H1 (cell line): ENCODE measurements at regions not wholly inside any gene's neighbourhood (a gene's known extent, or its start where the extent isn't known, plus 50 kb on each side); places are given as distances from the start of the nearest gene placed in this dataset.

ENCODE experiments used
- CTCF ChIA-PET: fragments of 300-600 bp; sonication (Branson Sonifier 250); formaldehyde crosslinking; loops from one replicate; lab custom pipeline; 2021; ENCODE audit not compliant: partially characterized antibody; lab: Charles Lee
- POLR2A ChIA-PET: fragments of 300-600 bp; sonication (Branson Sonifier 250); formaldehyde crosslinking; loops from one replicate; lab custom pipeline; 2021; ENCODE audit warnings: inconsistent platforms; ENCODE audit not compliant: partially characterized antibody; lab: Charles Lee
- DNase-seq, 2 experiments: peaks; one replicate each; pipeline versions ENCODE4 v3.0.0 to v3.0.0-alpha.2; 2010 to 2022; ENCODE audit warnings: low spot score in 2 of 2, low read depth in 1 of 2, mixed read lengths in 1 of 2
- FAIRE-seq: peaks from 2 replicates; lab custom pipeline; 2011; peaks lifted over from hg19 to GRCh38; lab: Jason Lieb, UNC
- H2AFZ ChIP-seq: 2 replicates; pipeline ENCODE4 v1.8.1; 2012; ENCODE audit warnings: low read length, inconsistent platforms
- H2AK5ac ChIP-seq: 2 replicates; pipeline ENCODE4 v1.6.1; 2013; ENCODE audit warnings: low read depth, low read length
- H2BK120ac ChIP-seq: replicated peaks from 2 replicates; pipeline ENCODE3; 2013; ENCODE audit warnings: low read depth, low read length, inconsistent platforms
- H2BK12ac ChIP-seq: 2 replicates; pipeline ENCODE4 v1.6.1; 2013; ENCODE audit warnings: low read depth, low read length
- H2BK15ac ChIP-seq: 2 replicates; pipeline ENCODE4 v1.6.1; 2013; ENCODE audit warnings: low read length
- H2BK20ac ChIP-seq: 2 replicates; pipeline ENCODE4 v1.6.1; 2013; ENCODE audit warnings: low read length
- H2BK5ac ChIP-seq: 2 replicates; pipeline ENCODE4 v1.6.1; 2013; ENCODE audit warnings: low read depth, low read length
- H3K14ac ChIP-seq: 2 replicates; pipeline ENCODE4 v1.6.1; 2013; ENCODE audit warnings: inconsistent platforms; ENCODE audit not compliant: insufficient read length
- H3K18ac ChIP-seq: 2 replicates; pipeline ENCODE4 v1.6.1; 2013; ENCODE audit warnings: low read length; ENCODE audit errors: extremely low read depth
- H3K23ac ChIP-seq: 2 replicates; pipeline ENCODE4 v1.6.1; 2013; ENCODE audit warnings: inconsistent platforms; ENCODE audit not compliant: insufficient read length
- H3K23me2 ChIP-seq: 2 replicates; pipeline ENCODE4 v1.6.1; 2013; ENCODE audit warnings: low read depth, low read length
- H3K27ac ChIP-seq: 2 replicates; pipeline ENCODE4 v1.6.1; 2011; ENCODE audit warnings: low read depth, low read length, inconsistent platforms
- H3K27me3 ChIP-seq, 4 experiments: replicated peaks in 1 of 4; 1 replicate in 1 of 4; 2 replicates in 3 of 4; pipeline versions ENCODE4 v1.6.1 to v1.8.1; 2011 to 2013; ENCODE audit warnings: low read length in 3 of 4, mild to moderate bottlenecking in 3 of 4, inconsistent platforms in 2 of 4, mixed read lengths in 2 of 4, moderate library complexity in 1 of 4; ENCODE audit not compliant: control insufficient read depth in 3 of 4, insufficient read depth in 3 of 4; ENCODE audit errors: extremely low read depth in 1 of 4
- H3K36me3 ChIP-seq, 4 experiments: 2 replicates each; pipeline versions ENCODE4 v1.6.1 to v1.8.1; 2011 to 2013; ENCODE audit warnings: mild to moderate bottlenecking in 4 of 4, low read length in 3 of 4, moderate library complexity in 2 of 4, control low read depth in 1 of 4, inconsistent platforms in 1 of 4; ENCODE audit not compliant: insufficient read depth in 4 of 4, control insufficient read depth in 2 of 4
- H3K4ac ChIP-seq: replicated peaks from 2 replicates; pipeline ENCODE3; 2013; ENCODE audit warnings: low read length, low read depth, mixed read lengths, inconsistent platforms; ENCODE audit not compliant: insufficient read length
- H3K4me1 ChIP-seq, 4 experiments: replicated peaks in 1 of 4; 1 replicate in 1 of 4; 2 replicates in 3 of 4; pipeline versions ENCODE4 v1.6.1 to v1.8.1; 2011 to 2013; ENCODE audit warnings: low read length in 3 of 4, inconsistent platforms in 2 of 4, mixed read lengths in 1 of 4; ENCODE audit not compliant: insufficient read depth in 4 of 4, control insufficient read depth in 3 of 4
- H3K4me2 ChIP-seq, 2 experiments: 2 replicates each; pipeline versions ENCODE4 v1.6.1 to v1.8.1; 2011 to 2013; ENCODE audit warnings: low read depth in 2 of 2, low read length in 2 of 2, control low read depth in 1 of 2, inconsistent platforms in 1 of 2, mild to moderate bottlenecking in 1 of 2; ENCODE audit not compliant: insufficient read depth in 1 of 2
- H3K4me3 ChIP-seq, 4 experiments: fragments of 200-600, 300-600 bp in 1 of 4; sonication (generic), shearing (Covaris generic), sonication (Bioruptor Twin) in 1 of 4; 2 replicates each; pipeline versions ENCODE4 v1.5.1 to v1.8.1; 2011 to 2016; ENCODE audit warnings: low read length in 4 of 4, low read depth in 3 of 4, control low read depth in 2 of 4, inconsistent platforms in 2 of 4, mild to moderate bottlenecking in 2 of 4, mixed read lengths in 1 of 4, moderate library complexity in 1 of 4; ENCODE audit not compliant: insufficient read depth in 2 of 4; ENCODE audit errors: extremely low read depth in 1 of 4
- H3K56ac ChIP-seq: replicated peaks from 2 replicates; pipeline ENCODE3; 2013; ENCODE audit warnings: low read depth, mild to moderate bottlenecking, mixed read lengths, low read length, inconsistent platforms; ENCODE audit not compliant: insufficient read length
- H3K79me1 ChIP-seq: 2 replicates; pipeline ENCODE4 v1.6.1; 2013; ENCODE audit warnings: low read depth, low read length, control low read depth
- H3K79me2 ChIP-seq, 2 experiments: 2 replicates each; pipeline versions ENCODE4 v1.6.1 to v1.8.1; 2012 to 2013; ENCODE audit warnings: low read length in 2 of 2, mild to moderate bottlenecking in 2 of 2, inconsistent platforms in 1 of 2; ENCODE audit not compliant: insufficient read depth in 2 of 2, control insufficient read depth in 1 of 2
- H3K9ac ChIP-seq, 4 experiments: replicated peaks in 1 of 4; 1 replicate in 1 of 4; 2 replicates in 3 of 4; pipeline versions ENCODE4 v1.6.1 to v1.8.1; 2011 to 2013; ENCODE audit warnings: low read depth in 3 of 4, low read length in 3 of 4, control low read depth in 2 of 4, mild to moderate bottlenecking in 2 of 4, moderate library complexity in 2 of 4, inconsistent platforms in 1 of 4; ENCODE audit errors: extremely low read depth in 1 of 4
- H3K9me3 ChIP-seq, 2 experiments: 2 replicates each; pipeline versions ENCODE4 v1.6.1 to v1.8.1; 2012 to 2013; ENCODE audit warnings: mild to moderate bottlenecking in 2 of 2, moderate library complexity in 2 of 2, control low read depth in 1 of 2, inconsistent platforms in 1 of 2, low read depth in 1 of 2, low read length in 1 of 2, mixed read lengths in 1 of 2; ENCODE audit not compliant: insufficient read depth in 2 of 2
- H4K20me1 ChIP-seq, 2 experiments: replicated peaks in 1 of 2; 2 replicates each; pipeline versions ENCODE3 to v1.8.1; 2011 to 2013; ENCODE audit warnings: inconsistent platforms in 2 of 2, low read length in 2 of 2, mild to moderate bottlenecking in 1 of 2; ENCODE audit not compliant: insufficient read depth in 2 of 2, control insufficient read depth in 1 of 2
- H4K5ac ChIP-seq: 2 replicates; pipeline ENCODE4 v1.6.1; 2013; ENCODE audit warnings: low read length, low read depth, mixed read lengths, inconsistent platforms; ENCODE audit not compliant: insufficient read length
- H4K8ac ChIP-seq: 2 replicates; pipeline ENCODE4 v1.8.0; 2013; ENCODE audit warnings: mild to moderate bottlenecking, moderate library complexity, low read length, inconsistent platforms; ENCODE audit not compliant: insufficient read depth; ENCODE audit errors: extremely low read depth
- H4K91ac ChIP-seq: replicated peaks from 2 replicates; pipeline ENCODE3; 2013; ENCODE audit warnings: low read length, mixed read lengths, inconsistent platforms; ENCODE audit not compliant: insufficient read length
- BACH1 ChIP-seq: IDR thresholded peaks from 2 replicates; pipeline ENCODE4 v1.6.1; 2012; ENCODE audit warnings: low read length, improper control_type of control experiment
- CEBPB ChIP-seq: IDR thresholded peaks from 2 replicates; pipeline ENCODE4 v1.6.1; 2012; ENCODE audit warnings: low read depth, low read length
- E2F6 ChIP-seq: IDR thresholded peaks from 2 replicates; pipeline ENCODE4 v1.6.1; 2012; ENCODE audit warnings: inconsistent platforms
- EP300 ChIP-seq, 2 experiments: IDR thresholded peaks; 1 replicate in 1 of 2; 2 replicates in 1 of 2; pipeline ENCODE4 v1.6.1; 2011 to 2012; ENCODE audit warnings: low read depth in 2 of 2, low read length in 2 of 2, mild to moderate bottlenecking in 2 of 2, borderline replicate concordance in 1 of 2, inconsistent platforms in 1 of 2, moderate library complexity in 1 of 2
- GABPA ChIP-seq: IDR thresholded peaks from 2 replicates; pipeline ENCODE4 v1.6.1; 2011; ENCODE audit warnings: mild to moderate bottlenecking, low read length, moderate library complexity, borderline replicate concordance; ENCODE audit not compliant: insufficient read depth
- GTF2F1 ChIP-seq: IDR thresholded peaks from 2 replicates; pipeline ENCODE4 v1.6.1; 2012; ENCODE audit warnings: low read depth, low read length, improper control_type of control experiment, borderline replicate concordance
- KDM5A ChIP-seq: fragments of 200-600 bp; IDR thresholded peaks from 2 replicates; pipeline ENCODE4 v1.7.1; 2012; ENCODE audit warnings: mild to moderate bottlenecking, low read length, inconsistent platforms, mixed read lengths
- MAFK ChIP-seq: IDR thresholded peaks from 2 replicates; pipeline ENCODE4 v1.6.1; 2012; ENCODE audit warnings: low read depth, mild to moderate bottlenecking, improper control_type of control experiment, low read length
- RBBP5 ChIP-seq: IDR thresholded peaks from 2 replicates; pipeline ENCODE4 v1.7.1; 2012; ENCODE audit warnings: low read depth, mild to moderate bottlenecking, inconsistent platforms, low read length, moderate library complexity, borderline replicate concordance
- RNF2 ChIP-seq: fragments of 200-900, 300-1000 bp; sonication (generic); IDR thresholded peaks from 2 replicates; pipeline ENCODE4 v1.7.1; 2016; ENCODE audit warnings: borderline replicate concordance, low read depth, mild to moderate bottlenecking, antibody characterized with exemption, low read length; ENCODE audit not compliant: poor library complexity, severe bottlenecking; ENCODE audit errors: missing control alignments
- RXRA ChIP-seq: IDR thresholded peaks from 2 replicates; pipeline ENCODE4 v1.6.1; 2011; ENCODE audit warnings: low read depth, mild to moderate bottlenecking, low read length, moderate library complexity; ENCODE audit not compliant: insufficient read depth
- SIX5 ChIP-seq: IDR thresholded peaks from 2 replicates; pipeline ENCODE4 v1.6.1; 2011; ENCODE audit warnings: mild to moderate bottlenecking, low read depth, low read length
- ZNF274 ChIP-seq: IDR thresholded peaks from 2 replicates; pipeline ENCODE4 v1.7.0; 2012; ENCODE audit warnings: low read length, borderline replicate concordance; ENCODE audit errors: extremely low read depth
- WGBS, 2 experiments: shearing (Covaris generic) in 1 of 2; methylation state at CpG; one replicate each; pipeline versions ENCODE4 v1.1.6 to v1.1.7; 2013 to 2015; ENCODE audit warnings: low lambda C conversion rate in 2 of 2, mixed read lengths in 2 of 2, inconsistent platforms in 1 of 2, low coverage in 1 of 2, missing lambda C conversion rate in 1 of 2; ENCODE audit not compliant: insufficient replicate concordance in 2 of 2, insufficient coverage in 1 of 2, insufficient read length in 1 of 2; ENCODE audit errors: extremely low coverage in 1 of 2, missing lambda C conversion rate in 1 of 2; 5-methylcytosine and 5-hydroxymethylcytosine counted together

GRCh38 chr17:79330229-79330628 lies 255.6 kb downstream of the ENGASE start:
- 84% methylated on average over 8 of the region's 8 CpGs; no CpG with 5 or more reads in 1 of the 2 experiments for WGBS, 2 experiments
- no peak overlapping the region for H3K4me2 ChIP-seq
- no peak overlapping the region for H2AK5ac ChIP-seq
- TF ChIP-seq SIX5: no peak
- no peak for TF ChIP-seq RNF2
- no peak for TF ChIP-seq GTF2F1
- TF ChIP-seq CEBPB: no peak
- no peak for TF ChIP-seq ZNF274
- TF ChIP-seq EP300 (IDR thresholded peaks at IDR 0.05; ENCODE audit: borderline replicate concordance in 1 of 2, low read depth in 2 of 2, low read length in 2 of 2): no peak
- no peak for TF ChIP-seq GABPA
- no peak for TF ChIP-seq E2F6
- no peak for TF ChIP-seq RXRA
- TF ChIP-seq RBBP5: no peak
- no peak for TF ChIP-seq BACH1
- TF ChIP-seq KDM5A: no peak
- TF ChIP-seq MAFK: no peak

More at GRCh38 chr17:79330229-79330628, 255.6 kb downstream of the ENGASE start:
- FAIRE-seq: no peak
- Histone ChIP-seq H2BK5ac (no peak overlapping the region), H3K27me3 (0 out of 7 replicates have a peak, but pooled peaks cover 0 to 2% (median 0%) of the 10 kb centered on the region in 4 experiments), H3K4me1 (peaks cover 0 to 2% (median 0%) of the 10 kb centered on the region in 4 experiments; a peak in 1 of 7 replicates), H3K23me2 (no peaks in the 10 kb centered on the region; the same call in 1 of the 2 replicates), H3K79me1 (no peaks in the 10 kb centered on the region), H2BK15ac (no peak overlapping the region), H3K56ac (no peak overlapping the region), H3K36me3 (no peaks in the 10 kb centered on the region), H2BK120ac (no peak overlapping the region), H3K9ac (no peak overlapping the region), H4K91ac (no peak overlapping the region), H4K20me1 (peaks cover 0 to 1% of the 10 kb centered on the region in 2 experiments), H3K27ac (no peak overlapping the region), H3K4ac (no peak overlapping the region), H4K5ac (no peak overlapping the region), H3K14ac (no peak overlapping the region), H2AFZ (no peak overlapping the region), H3K79me2 (no peaks in the 10 kb centered on the region), H3K4me3 (no peak overlapping the region), H3K18ac (no peak overlapping the region), H2BK20ac (no peak overlapping the region), H3K9me3 (no peaks in the 10 kb centered on the region), H4K8ac (no peak overlapping the region), H2BK12ac (no peak overlapping the region), H3K23ac (no peak overlapping the region)
- ChIA-PET POLR2A (no interaction called here), CTCF (no interaction called here)
- no peak for DNase-seq
